LoVo (cell line): ENCODE measurements at regions not wholly inside any gene's neighbourhood (a gene's known extent, or its start where the extent isn't known, plus 50 kb on each side); places are given as distances from the start of the nearest gene placed in this dataset.
A peak's percentile ranks its signal among the peaks of the same experiment; 100 is the strongest.

Source experiments
- DNase-seq: peaks from one replicate; pipeline ENCODE4 v3.0.0-alpha.2; 2016; ENCODE audit warnings: low spot score

DNA sequence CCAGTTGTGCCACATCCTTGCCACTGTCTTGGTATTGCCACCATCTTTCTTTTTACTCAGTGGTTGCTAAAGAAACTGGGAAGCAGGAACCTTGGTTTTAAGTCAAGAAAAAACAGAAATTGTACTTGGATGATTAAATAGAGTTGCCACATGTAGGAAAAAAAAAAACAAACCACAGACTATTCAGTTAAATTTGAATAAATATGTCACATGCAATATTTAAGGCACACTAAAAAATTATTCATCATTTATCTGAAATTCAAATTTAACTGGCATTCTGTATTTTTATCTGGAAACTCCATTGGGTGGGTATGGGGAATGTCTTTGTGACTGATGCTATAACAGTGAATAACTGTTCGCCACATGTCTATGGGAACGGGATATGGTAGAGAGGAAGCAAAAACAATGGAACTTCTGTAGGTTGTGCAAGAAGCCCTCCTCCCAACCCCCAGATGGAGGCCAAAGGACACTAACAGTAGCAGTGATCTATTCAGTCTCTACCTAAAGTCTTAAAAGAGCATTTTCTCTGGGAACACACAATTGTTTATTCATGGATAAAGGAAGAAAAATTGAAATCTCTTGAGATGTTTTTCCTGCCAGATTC lies 57.0 kb upstream of the PLAC8 start:
- no peak for DNase-seq

DNA sequence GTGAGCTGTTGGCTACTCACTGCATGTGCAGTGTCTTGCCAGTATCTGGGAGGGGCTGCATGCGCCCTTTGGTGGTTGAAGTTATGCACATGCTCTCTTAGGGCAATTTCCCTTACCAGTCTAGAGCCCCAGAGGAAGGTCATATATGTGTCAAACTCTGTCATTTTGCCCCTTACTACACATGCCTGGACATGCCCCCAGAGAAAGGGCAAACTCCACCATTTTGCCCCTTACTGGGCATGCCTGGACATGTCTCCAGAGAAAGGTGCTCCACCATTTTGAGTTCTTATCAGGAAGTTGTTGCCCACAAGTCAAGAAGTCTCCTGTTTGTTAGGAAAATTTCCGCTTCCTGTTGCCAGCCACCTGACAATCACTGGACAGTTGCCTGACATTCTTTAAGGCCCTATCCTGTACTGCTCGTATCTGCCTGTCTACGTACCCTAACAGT lies 56.4 kb upstream of the PLAC8 start:
- DNase-seq = peak; percentile 27
